ENCODE measurements at regions not wholly inside any gene's neighbourhood (a gene's known extent, or its start where the extent isn't known, plus 50 kb on each side); places are given as distances from the start of the nearest gene placed in this dataset.

DNA sequence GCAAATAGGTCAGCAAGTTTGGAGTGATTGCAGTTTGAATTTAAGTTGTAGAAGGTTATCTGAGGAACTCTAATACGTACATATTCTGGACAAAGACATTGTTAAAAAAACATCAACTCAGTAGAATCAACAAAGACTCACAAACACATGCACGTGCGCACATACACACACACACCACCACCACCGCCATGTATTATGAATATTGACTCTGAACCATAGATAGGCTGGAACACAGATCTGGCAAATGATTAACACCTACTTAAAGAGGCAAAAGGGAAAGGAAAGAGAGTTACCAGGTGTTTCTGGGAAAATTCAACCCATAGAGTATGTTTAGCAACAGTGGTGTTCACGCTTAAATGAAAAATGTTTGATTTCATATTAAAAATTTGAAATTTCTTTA is 334.2 kb upstream of the ALCAM start:
- Mint-ChIP-seq H3K9me3 (ENCODE audit: low read depth) (no peaks in the 10 kb centered on the region), H3K36me3 (ENCODE audit: low read depth) (peaks cover 1% of the 10 kb centered on the region), H3K4me1 (ENCODE audit: low read depth) (no peaks in the 10 kb centered on the region), H3K27ac (ENCODE audit: unreplicated experiment) (no peak overlapping the region), H3K4me3 (ENCODE audit: unreplicated experiment) (no peak overlapping the region), H3K27me3 (ENCODE audit: low read depth) (no peaks in the 10 kb centered on the region)
- TF ChIP-seq, protein P1, sequence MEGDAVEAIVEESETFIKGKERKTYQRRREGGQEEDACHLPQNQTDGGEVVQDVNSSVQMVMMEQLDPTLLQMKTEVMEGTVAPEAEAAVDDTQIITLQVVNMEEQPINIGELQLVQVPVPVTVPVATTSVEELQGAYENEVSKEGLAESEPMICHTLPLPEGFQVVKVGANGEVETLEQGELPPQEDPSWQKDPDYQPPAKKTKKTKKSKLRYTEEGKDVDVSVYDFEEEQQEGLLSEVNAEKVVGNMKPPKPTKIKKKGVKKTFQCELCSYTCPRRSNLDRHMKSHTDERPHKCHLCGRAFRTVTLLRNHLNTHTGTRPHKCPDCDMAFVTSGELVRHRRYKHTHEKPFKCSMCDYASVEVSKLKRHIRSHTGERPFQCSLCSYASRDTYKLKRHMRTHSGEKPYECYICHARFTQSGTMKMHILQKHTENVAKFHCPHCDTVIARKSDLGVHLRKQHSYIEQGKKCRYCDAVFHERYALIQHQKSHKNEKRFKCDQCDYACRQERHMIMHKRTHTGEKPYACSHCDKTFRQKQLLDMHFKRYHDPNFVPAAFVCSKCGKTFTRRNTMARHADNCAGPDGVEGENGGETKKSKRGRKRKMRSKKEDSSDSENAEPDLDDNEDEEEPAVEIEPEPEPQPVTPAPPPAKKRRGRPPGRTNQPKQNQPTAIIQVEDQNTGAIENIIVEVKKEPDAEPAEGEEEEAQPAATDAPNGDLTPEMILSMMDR (IDR thresholded peaks at IDR 0.05): no peak
- DNase-seq (ENCODE audit: low spot score): no peak

DNA sequence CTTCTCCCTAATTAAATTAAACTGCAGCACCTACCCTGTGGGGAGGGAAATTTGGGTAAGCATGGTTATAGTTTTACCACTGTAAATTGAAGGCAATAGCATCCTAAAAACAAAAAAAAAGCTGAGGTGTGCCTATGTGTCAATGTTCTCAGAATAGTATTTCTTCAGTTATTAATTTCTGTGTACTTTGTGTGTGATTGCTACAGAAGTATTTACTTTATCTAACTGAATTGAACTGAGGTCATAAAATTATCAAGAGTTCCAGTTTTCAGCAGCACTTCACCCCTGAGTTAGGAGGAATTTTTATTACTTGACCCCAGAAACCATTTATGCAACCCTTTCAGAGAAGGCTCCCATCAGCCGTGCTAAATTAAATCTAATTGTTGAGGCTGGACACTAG is 333.6 kb upstream of the ALCAM start:
- H3K36me3 Mint-ChIP-seq (ENCODE audit: low read depth): no peaks in the 10 kb centered on the region
- no peaks in the 10 kb centered on the region for H3K4me1 Mint-ChIP-seq (ENCODE audit: low read depth)
- H3K4me3 Mint-ChIP-seq (ENCODE audit: unreplicated experiment): no peak overlapping the region
- no peak overlapping the region for H3K27ac Mint-ChIP-seq (ENCODE audit: unreplicated experiment)
- DNase-seq (ENCODE audit: low spot score): no peak
- H3K9me3 Mint-ChIP-seq (ENCODE audit: low read depth): no peaks in the 10 kb centered on the region
- H3K27me3 Mint-ChIP-seq (ENCODE audit: low read depth): no peaks in the 10 kb centered on the region
- TF ChIP-seq, protein P1 (IDR thresholded peaks at IDR 0.05): no peak

DNA sequence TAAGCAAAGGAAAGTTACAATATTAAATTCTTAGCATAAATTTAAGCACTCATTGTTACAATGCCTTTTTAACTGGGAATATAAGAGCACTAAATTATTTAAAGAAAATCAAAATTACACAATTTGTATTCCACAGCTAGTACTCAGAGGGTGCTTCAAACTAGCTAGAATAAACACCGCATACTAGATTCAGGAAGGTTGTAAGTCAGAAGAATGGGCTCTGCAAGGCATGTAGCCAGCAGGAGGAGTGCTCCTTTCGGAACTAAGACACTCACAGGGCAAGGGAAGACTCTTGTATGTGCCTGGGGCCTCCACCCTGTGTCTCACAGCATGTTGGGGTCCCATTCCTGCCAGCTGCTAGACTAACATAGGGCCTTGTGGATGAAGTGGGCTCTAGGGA is 327.7 kb upstream of the ALCAM start:
- peaks cover 11% of the 10 kb centered on the region for H3K4me1 Mint-ChIP-seq (ENCODE audit: low read depth)
- DNase-seq (ENCODE audit: low spot score): no peak
- H3K27me3 Mint-ChIP-seq (ENCODE audit: low read depth): no peaks in the 10 kb centered on the region
- TF ChIP-seq, protein P1 (IDR thresholded peaks at IDR 0.05): no peak
- H3K36me3 Mint-ChIP-seq (ENCODE audit: low read depth): no peaks in the 10 kb centered on the region
- H3K27ac Mint-ChIP-seq (ENCODE audit: unreplicated experiment): no peak overlapping the region
- no peak overlapping the region for H3K4me3 Mint-ChIP-seq (ENCODE audit: unreplicated experiment)
- no peaks in the 10 kb centered on the region for H3K9me3 Mint-ChIP-seq (ENCODE audit: low read depth)

DNA sequence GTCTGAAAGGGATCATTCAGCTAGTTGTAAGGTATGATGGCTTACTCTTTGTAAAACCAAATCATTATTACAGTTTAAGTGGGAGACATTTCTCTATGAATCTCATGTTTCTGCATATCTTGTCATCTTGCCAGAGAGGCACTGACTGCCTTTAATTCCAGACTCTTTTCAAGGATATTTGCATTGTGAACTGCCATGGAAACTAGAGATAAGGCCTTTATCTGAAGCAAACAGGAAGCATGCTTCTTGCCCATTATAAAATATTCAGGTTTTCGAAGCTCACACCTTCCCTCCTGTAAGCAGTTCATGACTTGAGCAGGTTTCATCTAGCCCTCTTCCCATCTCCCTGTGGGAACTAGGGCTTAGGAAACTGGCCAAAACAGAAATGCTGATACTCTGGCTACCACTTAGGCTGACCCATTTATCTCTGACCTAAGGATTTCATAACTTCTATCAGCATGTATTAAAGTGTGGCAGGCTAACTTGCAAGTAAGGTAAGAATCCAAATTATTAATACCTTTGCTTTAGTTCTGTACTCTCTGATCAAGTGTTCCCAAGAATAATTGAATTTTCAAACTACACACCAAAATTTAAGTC is 326.6 kb upstream of the ALCAM start:
- H3K9me3 Mint-ChIP-seq (ENCODE audit: low read depth): no peaks in the 10 kb centered on the region
- H3K4me3 Mint-ChIP-seq (ENCODE audit: unreplicated experiment): no peak overlapping the region
- no peaks in the 10 kb centered on the region for H3K27me3 Mint-ChIP-seq (ENCODE audit: low read depth)
- H3K4me1 Mint-ChIP-seq (ENCODE audit: low read depth): peaks cover 11% of the 10 kb centered on the region
- H3K27ac Mint-ChIP-seq (ENCODE audit: unreplicated experiment): no peak overlapping the region
- TF ChIP-seq, protein P1 (IDR thresholded peaks at IDR 0.05): no peak
- no peaks in the 10 kb centered on the region for H3K36me3 Mint-ChIP-seq (ENCODE audit: low read depth)
- DNase-seq (ENCODE audit: low spot score): no peak

DNA sequence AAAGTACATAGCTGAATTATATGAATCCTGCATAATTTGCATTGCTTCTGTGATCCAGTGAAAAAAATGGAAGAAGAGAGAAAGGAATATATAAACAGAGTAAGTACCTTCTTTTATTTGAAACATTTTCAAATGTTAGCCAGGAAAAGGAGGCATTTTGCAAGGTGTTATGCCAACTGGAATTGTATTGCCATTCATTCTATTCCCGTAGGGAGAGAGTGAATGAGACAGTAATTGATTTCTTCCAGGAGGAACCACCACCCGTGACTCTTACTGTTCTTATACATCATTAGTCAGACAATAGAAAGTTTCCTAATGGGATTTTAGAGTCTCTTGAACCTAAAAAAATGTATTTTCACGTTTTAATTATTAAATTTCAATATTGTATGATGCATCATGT is 324.1 kb upstream of the ALCAM start:
- Mint-ChIP-seq H3K27me3 (ENCODE audit: low read depth) (no peaks in the 10 kb centered on the region), H3K4me1 (ENCODE audit: low read depth) (peaks cover 11% of the 10 kb centered on the region), H3K9me3 (ENCODE audit: low read depth) (no peaks in the 10 kb centered on the region), H3K36me3 (ENCODE audit: low read depth) (no peaks in the 10 kb centered on the region), H3K27ac (ENCODE audit: unreplicated experiment) (no peak overlapping the region), H3K4me3 (ENCODE audit: unreplicated experiment) (no peak overlapping the region)
- DNase-seq (ENCODE audit: low spot score): no peak
- TF ChIP-seq, protein P1 (IDR thresholded peaks at IDR 0.05): no peak
